K562 (cell line): ENCODE measurements at regions not wholly inside any gene's neighbourhood (a gene's known extent, or its start where the extent isn't known, plus 50 kb on each side); places are given as distances from the start of the nearest gene placed in this dataset.

ENCODE experiments used
- ATAC-seq: fragments of 200-7000 bp; cut with Tn5 transposase; 3 replicates; pipeline ENCODE4 v1.9.1; 2020; ENCODE audit warnings: moderate library complexity
- BruUV-seq: library from RNA; stranded (reverse); fragments of 400-500 nt; replicated peaks from 2 replicates; lab custom pipeline; 2021; lab: Mats Ljungman, UMichigan
- CTCF ChIA-PET: fragments of 300-600 bp; formaldehyde crosslinking; extraction: SDS; loops from one replicate; lab custom pipeline; 2021; ENCODE audit warnings: low intra/inter-chr PET ratio; lab: Yijun Ruan, JAX
- POLR2A ChIA-PET: fragments of 300-600, 350-650 bp; sonication (Branson Sonifier 250); formaldehyde crosslinking; extraction: SDS; loops from one replicate; lab custom pipeline; 2021; ENCODE audit warnings: antibody characterized with exemption, inconsistent platforms; lab: Yijun Ruan, JAX
- DNase-seq, 4 experiments: peaks; one replicate each; pipeline versions ENCODE4 v3.0.0 to v3.0.0-alpha.2; 2011 to 2018; ENCODE audit warnings: low spot score in 3 of 4, mixed read lengths in 3 of 4; ENCODE audit errors: extremely low read depth in 1 of 4
- FAIRE-seq: peaks from 2 replicates; lab custom pipeline; 2011; peaks lifted over from hg19 to GRCh38; lab: Jason Lieb, UNC
- H2AFZ ChIP-seq: 2 replicates; pipeline ENCODE4 v1.6.0; 2011; ENCODE audit warnings: low read depth, low read length, control low read depth, inconsistent platforms
- H3K27ac ChIP-seq: fragments of 200-600 bp; 3 replicates; pipeline ENCODE4 v1.8.0; 2011; ENCODE audit warnings: low read depth, mild to moderate bottlenecking, control low read depth, inconsistent platforms, low read length, moderate library complexity, mixed read lengths; ENCODE audit errors: extremely low read depth
- H3K27me3 ChIP-seq, 2 experiments: fragments of 300-600 bp in 1 of 2; 2 replicates in 1 of 2; 3 replicates in 1 of 2; pipeline versions ENCODE4 v1.6.0 to v1.8.0; 2011; ENCODE audit warnings: inconsistent platforms in 2 of 2, low read length in 2 of 2, mild to moderate bottlenecking in 1 of 2, mixed read lengths in 1 of 2, moderate library complexity in 1 of 2; ENCODE audit not compliant: control insufficient read depth in 2 of 2, insufficient read depth in 2 of 2
- H3K36me3 ChIP-seq: fragments of 300-600 bp; 3 replicates; pipeline ENCODE4 v1.8.0; 2011; ENCODE audit warnings: mild to moderate bottlenecking, low read length, inconsistent platforms; ENCODE audit not compliant: control insufficient read depth, insufficient read depth
- H3K4me1 ChIP-seq, 2 experiments: fragments of 200-600 bp in 1 of 2; replicated peaks in 1 of 2; 2 replicates in 1 of 2; 3 replicates in 1 of 2; pipeline versions ENCODE4 v1.5.1 to v1.8.0; 2011; ENCODE audit warnings: inconsistent platforms in 2 of 2, low read length in 2 of 2, mild to moderate bottlenecking in 1 of 2, mixed read lengths in 1 of 2, moderate library complexity in 1 of 2; ENCODE audit not compliant: control insufficient read depth in 2 of 2, insufficient read depth in 2 of 2
- H3K4me2 ChIP-seq: 2 replicates; pipeline ENCODE4 v1.6.1; 2011; ENCODE audit warnings: low read length, control low read depth, inconsistent platforms, mixed read lengths; ENCODE audit not compliant: insufficient read depth
- H3K4me3 ChIP-seq: fragments of 200-600 bp; sonication (generic), shearing (Covaris generic); 2 replicates; pipeline ENCODE4 v1.5.1; 2016; ENCODE audit warnings: control low read depth, inconsistent platforms
- H3K79me2 ChIP-seq: fragments of 200-600 bp; 3 replicates; pipeline ENCODE4 v1.8.0; 2011; ENCODE audit warnings: low read length, inconsistent platforms; ENCODE audit not compliant: control insufficient read depth, insufficient read depth
- H3K9ac ChIP-seq, 2 experiments: 2 replicates each; pipeline versions ENCODE4 v1.6.0 to v1.6.1; 2011; ENCODE audit warnings: low read depth in 2 of 2, low read length in 2 of 2, control low read depth in 1 of 2, inconsistent platforms in 1 of 2, mild to moderate bottlenecking in 1 of 2, mixed read lengths in 1 of 2; ENCODE audit not compliant: insufficient read depth in 1 of 2
- H3K9me1 ChIP-seq: one replicate; pipeline ENCODE4 v1.6.0; 2011; ENCODE audit warnings: inconsistent platforms, mild to moderate bottlenecking, low read length, moderate library complexity; ENCODE audit not compliant: control insufficient read depth, insufficient read depth
- H3K9me3 ChIP-seq: replicated peaks from 2 replicates; pipeline ENCODE4 v1.5.1; 2011; ENCODE audit warnings: low read depth, low read length, inconsistent platforms; ENCODE audit not compliant: control insufficient read depth, insufficient read depth
- H4K20me1 ChIP-seq: replicated peaks from 2 replicates; pipeline ENCODE4 v1.6.1; 2011; ENCODE audit warnings: low read length, inconsistent platforms, mixed read lengths; ENCODE audit not compliant: control insufficient read depth, insufficient read depth
- BCOR ChIP-seq: fragments of 450-650 bp; IDR thresholded peaks from 2 replicates; pipeline ENCODE4 v1.6.1; 2016
- CBX1 ChIP-seq: sonication (generic); IDR thresholded peaks from 2 replicates; pipeline ENCODE4 v1.6.1; 2016; ENCODE audit warnings: antibody characterized with exemption, low read depth, mild to moderate bottlenecking
- MCM5 ChIP-seq: fragments of 450-650 bp; IDR thresholded peaks from 2 replicates; pipeline ENCODE4 v1.6.1; 2016; ENCODE audit warnings: low read depth
- NFATC3 ChIP-seq: fragments of 450-650 bp; IDR thresholded peaks from 2 replicates; pipeline ENCODE4 v1.6.1; 2017; ENCODE audit warnings: mild to moderate bottlenecking
- SRSF9 ChIP-seq: fragments of 200-400 bp; formaldehyde crosslinking; IDR thresholded peaks from 2 replicates; pipeline ENCODE4 v1.6.1; 2017; ENCODE audit warnings: low read depth, low read length, borderline replicate concordance
- TFE3 ChIP-seq: fragments of 450-650 bp; formaldehyde crosslinking; IDR thresholded peaks from 2 replicates; pipeline ENCODE4 v1.4.0; 2020; ENCODE audit warnings: mild to moderate bottlenecking, mixed read lengths
- ZNF143 ChIP-seq: sonication (generic); formaldehyde crosslinking; IDR thresholded peaks from 2 replicates; pipeline ENCODE4 v1.9.0; 2022; ENCODE audit warnings: mild to moderate bottlenecking, missing genetic modification reagents
- ZNF561 ChIP-seq: fragments of 450-650 bp; formaldehyde crosslinking; conservative IDR thresholded peaks from 2 replicates; pipeline ENCODE4 v1.4.0; 2020; ENCODE audit warnings: mild to moderate bottlenecking, moderate library complexity
- WGBS: fragments of 100-300 bp; shearing (Covaris generic); methylation state at CpG from one replicate; pipeline ENCODE4 v1.1.6; 2016; ENCODE audit warnings: low coverage, mixed read lengths; ENCODE audit not compliant: insufficient coverage; ENCODE audit errors: missing lambda C conversion rate; 5-methylcytosine and 5-hydroxymethylcytosine counted together
- in situ Hi-C: fragments of 300-500 bp; cut with MboI; formaldehyde crosslinking; loops from 4 replicates; pipeline ENCODE4 v1.15.0; 2018; ENCODE audit warnings: inconsistent platforms, mixed read lengths
- intact Hi-C: fragments of 100-400 bp; cut with micrococcal nuclease; formaldehyde crosslinking; loops from 2 replicates; pipeline ENCODE4 v1.14.2; 2022

GRCh38 chr6:102126488-102126887, 733.0 kb downstream of the GRIK2 start (continued):
- TF ChIP-seq MCM5 = no peak
- TF ChIP-seq NFATC3 = no peak
- TF ChIP-seq CBX1 = no peak
- no peak for TF ChIP-seq ZNF143

GRCh38 chr6:102127253-102127652, 733.7 kb downstream of the GRIK2 start:
- ATAC-seq (no peak), DNase-seq (no peak), FAIRE-seq (no peak)
- Histone ChIP-seq H3K36me3 (no peaks in the 10 kb centered on the region), H2AFZ (no peak overlapping the region), H3K9me1 (no peaks in the 10 kb centered on the region), H3K4me3 (no peak overlapping the region), H4K20me1 (no peaks in the 10 kb centered on the region), H3K4me2 (no peak overlapping the region), H3K9me3 (no peaks in the 10 kb centered on the region), H3K27me3 (no peaks in the 10 kb centered on the region), H3K79me2 (no peaks in the 10 kb centered on the region), H3K27ac (no peak overlapping the region), H3K4me1 (no peaks in the 10 kb centered on the region), H3K9ac (no peak overlapping the region)
- ChIA-PET POLR2A (no interaction called here), CTCF (no interaction called here)
- WGBS = 2% methylated on average over 9 of the region's 9 CpGs
- intact Hi-C loops (no loop called here), in situ Hi-C loops (no loop called here)
- no TSS peak for BruUV-seq
- TF ChIP-seq ZNF561 = no peak
- no peak for TF ChIP-seq BCOR
- no peak for TF ChIP-seq SRSF9
- peak; percentile 65 for TF ChIP-seq TFE3 (CRISPR knock-in tag)
- TF ChIP-seq, all 486 proteins: peak for 1
